HCT116 (cell line): ENCODE measurements at regions not wholly inside any gene's neighbourhood (a gene's known extent, or its start where the extent isn't known, plus 50 kb on each side); places are given as distances from the start of the nearest gene placed in this dataset.

Experiments used
- EZH2 ChIP-seq: fragments of 200-600 bp; sonication (generic); IDR thresholded peaks from 2 replicates; pipeline ENCODE4 v1.6.1; 2017; ENCODE audit warnings: antibody characterized with exemption, mixed run types
- FOSL1 ChIP-seq: IDR thresholded peaks from 2 replicates; pipeline ENCODE4 v1.6.1; 2012; ENCODE audit warnings: low read depth
- POLR2A ChIP-seq: IDR thresholded peaks from 2 replicates; pipeline ENCODE4 v1.7.0; 2011; ENCODE audit warnings: borderline replicate concordance; ENCODE audit not compliant: insufficient read depth, insufficient read length; ENCODE audit errors: extremely low read depth
- POLR2AphosphoS5 ChIP-seq: IDR thresholded peaks from 2 replicates; pipeline ENCODE4 v1.6.1; 2011; ENCODE audit warnings: mild to moderate bottlenecking, low read depth, low read length, moderate library complexity
- RAD21 ChIP-seq: IDR thresholded peaks from 2 replicates; pipeline ENCODE4 v1.6.1; 2012; ENCODE audit warnings: low read depth, mild to moderate bottlenecking
- SRF ChIP-seq: IDR thresholded peaks from 2 replicates; pipeline ENCODE4 v1.6.1; 2012; ENCODE audit warnings: low read depth
- TF ChIP-seq, protein P1 (sequence below), 3 experiments: fragments of 200-600 bp in 1 of 3; sonication (generic) in 1 of 3; IDR thresholded peaks in 2 of 3; conservative IDR thresholded peaks in 1 of 3; 2 replicates each; pipeline ENCODE4 v1.5.1; 2012 to 2017; ENCODE audit warnings: low read depth in 2 of 3, low read length in 2 of 3, antibody characterized with exemption in 1 of 3, borderline replicate concordance in 1 of 3, control low read depth in 1 of 3, mild to moderate bottlenecking in 1 of 3, mixed read lengths in 1 of 3, mixed run types in 1 of 3, moderate library complexity in 1 of 3; ENCODE audit not compliant: insufficient read depth in 1 of 3
- TF ChIP-seq, protein P2 (sequence below): IDR thresholded peaks from 2 replicates; pipeline ENCODE4 v1.6.1; 2012
- TF ChIP-seq, protein P3 (sequence below): IDR thresholded peaks from 2 replicates; pipeline ENCODE4 v1.6.1; 2011; ENCODE audit warnings: mild to moderate bottlenecking, low read length, moderate library complexity; ENCODE audit not compliant: insufficient replicate concordance; ENCODE audit errors: extremely low read depth

DNA sequence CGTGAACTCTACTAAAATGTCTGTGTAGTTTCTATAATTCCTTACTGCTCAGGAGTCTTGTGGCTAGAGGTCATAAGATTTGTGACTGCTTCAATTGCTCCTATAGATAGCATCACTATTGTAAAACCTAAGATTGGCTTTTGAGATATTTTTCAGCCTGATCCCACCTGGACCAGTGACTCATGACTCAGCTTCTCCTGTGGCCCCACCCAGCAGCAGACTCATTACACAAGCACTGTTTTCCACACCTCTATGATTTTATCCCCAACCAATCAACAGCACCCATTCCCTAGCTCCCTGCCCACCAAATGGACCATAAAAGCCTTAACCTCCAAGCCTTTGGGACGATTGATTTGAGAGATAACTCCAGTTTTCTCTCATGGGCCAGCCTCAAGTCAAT lies 1157.0 kb upstream of the INTU start:
- no peak for TF ChIP-seq POLR2AphosphoS5
- no peak for TF ChIP-seq POLR2A
- TF ChIP-seq, protein P1, sequence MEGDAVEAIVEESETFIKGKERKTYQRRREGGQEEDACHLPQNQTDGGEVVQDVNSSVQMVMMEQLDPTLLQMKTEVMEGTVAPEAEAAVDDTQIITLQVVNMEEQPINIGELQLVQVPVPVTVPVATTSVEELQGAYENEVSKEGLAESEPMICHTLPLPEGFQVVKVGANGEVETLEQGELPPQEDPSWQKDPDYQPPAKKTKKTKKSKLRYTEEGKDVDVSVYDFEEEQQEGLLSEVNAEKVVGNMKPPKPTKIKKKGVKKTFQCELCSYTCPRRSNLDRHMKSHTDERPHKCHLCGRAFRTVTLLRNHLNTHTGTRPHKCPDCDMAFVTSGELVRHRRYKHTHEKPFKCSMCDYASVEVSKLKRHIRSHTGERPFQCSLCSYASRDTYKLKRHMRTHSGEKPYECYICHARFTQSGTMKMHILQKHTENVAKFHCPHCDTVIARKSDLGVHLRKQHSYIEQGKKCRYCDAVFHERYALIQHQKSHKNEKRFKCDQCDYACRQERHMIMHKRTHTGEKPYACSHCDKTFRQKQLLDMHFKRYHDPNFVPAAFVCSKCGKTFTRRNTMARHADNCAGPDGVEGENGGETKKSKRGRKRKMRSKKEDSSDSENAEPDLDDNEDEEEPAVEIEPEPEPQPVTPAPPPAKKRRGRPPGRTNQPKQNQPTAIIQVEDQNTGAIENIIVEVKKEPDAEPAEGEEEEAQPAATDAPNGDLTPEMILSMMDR (IDR thresholded peaks at IDR 0.05 in 2 of 3, conservative IDR thresholded peaks at IDR 0.05 in 1 of 3; ENCODE audit: borderline replicate concordance in 1 of 3, insufficient read depth in 1 of 3, low read depth in 2 of 3, low read length in 2 of 3): no peak
- TF ChIP-seq, protein P2, sequence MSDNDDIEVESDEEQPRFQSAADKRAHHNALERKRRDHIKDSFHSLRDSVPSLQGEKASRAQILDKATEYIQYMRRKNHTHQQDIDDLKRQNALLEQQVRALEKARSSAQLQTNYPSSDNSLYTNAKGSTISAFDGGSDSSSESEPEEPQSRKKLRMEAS: no peak
- TF ChIP-seq, protein P3, sequence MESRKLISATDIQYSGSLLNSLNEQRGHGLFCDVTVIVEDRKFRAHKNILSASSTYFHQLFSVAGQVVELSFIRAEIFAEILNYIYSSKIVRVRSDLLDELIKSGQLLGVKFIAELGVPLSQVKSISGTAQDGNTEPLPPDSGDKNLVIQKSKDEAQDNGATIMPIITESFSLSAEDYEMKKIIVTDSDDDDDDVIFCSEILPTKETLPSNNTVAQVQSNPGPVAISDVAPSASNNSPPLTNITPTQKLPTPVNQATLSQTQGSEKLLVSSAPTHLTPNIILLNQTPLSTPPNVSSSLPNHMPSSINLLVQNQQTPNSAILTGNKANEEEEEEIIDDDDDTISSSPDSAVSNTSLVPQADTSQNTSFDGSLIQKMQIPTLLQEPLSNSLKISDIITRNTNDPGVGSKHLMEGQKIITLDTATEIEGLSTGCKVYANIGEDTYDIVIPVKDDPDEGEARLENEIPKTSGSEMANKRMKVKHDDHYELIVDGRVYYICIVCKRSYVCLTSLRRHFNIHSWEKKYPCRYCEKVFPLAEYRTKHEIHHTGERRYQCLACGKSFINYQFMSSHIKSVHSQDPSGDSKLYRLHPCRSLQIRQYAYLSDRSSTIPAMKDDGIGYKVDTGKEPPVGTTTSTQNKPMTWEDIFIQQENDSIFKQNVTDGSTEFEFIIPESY: no peak
- no peak for TF ChIP-seq SRF
- no peak for TF ChIP-seq RAD21
- TF ChIP-seq FOSL1: no peak
- no peak for TF ChIP-seq EZH2
